Lower leg skin (tissue), 4 donors: ENCODE measurements at regions not wholly inside any gene's neighbourhood (a gene's known extent, or its start where the extent isn't known, plus 50 kb on each side); places are given as distances from the start of the nearest gene placed in this dataset.

Source experiments
- DNase-seq, 2 donors: peaks; one replicate each; pipeline ENCODE4 v3.0.0-alpha.2; 2019; ENCODE audit warnings: low spot score in 2 of 2
- H3K4me3 ChIP-seq: fragments of 200-600 bp; sonication (generic); 2 replicates; pipeline ENCODE4 v1.5.1; 2017; ENCODE audit warnings: mild to moderate bottlenecking, low read depth; ENCODE audit not compliant: poor library complexity, severe bottlenecking
- POLR2A ChIP-seq, 2 donors: fragments of 450-650 bp; IDR thresholded peaks; one replicate each; pipeline ENCODE4 v1.6.1; 2016 to 2017; ENCODE audit warnings: antibody characterized with exemption in 2 of 2, mild to moderate bottlenecking in 1 of 2, moderate library complexity in 1 of 2
- WGBS, 2 donors: methylation state at CpG; one replicate each; pipeline ENCODE4 v1.1.5; 2018; 5-methylcytosine and 5-hydroxymethylcytosine counted together
- intact Hi-C: fragments of 100-400 bp; cut with DNase I; formaldehyde crosslinking; loops from one replicate; pipeline ENCODE4 v1.15.0; 2023; ENCODE audit warnings: low total_unique reads
- TF ChIP-seq, protein P1 (sequence below), 3 donors: fragments of 450-650 bp; IDR thresholded peaks; one replicate each; pipeline ENCODE4 v1.5.1; 2016; ENCODE audit warnings: antibody characterized with exemption in 3 of 3, mild to moderate bottlenecking in 3 of 3, moderate library complexity in 2 of 3

DNA sequence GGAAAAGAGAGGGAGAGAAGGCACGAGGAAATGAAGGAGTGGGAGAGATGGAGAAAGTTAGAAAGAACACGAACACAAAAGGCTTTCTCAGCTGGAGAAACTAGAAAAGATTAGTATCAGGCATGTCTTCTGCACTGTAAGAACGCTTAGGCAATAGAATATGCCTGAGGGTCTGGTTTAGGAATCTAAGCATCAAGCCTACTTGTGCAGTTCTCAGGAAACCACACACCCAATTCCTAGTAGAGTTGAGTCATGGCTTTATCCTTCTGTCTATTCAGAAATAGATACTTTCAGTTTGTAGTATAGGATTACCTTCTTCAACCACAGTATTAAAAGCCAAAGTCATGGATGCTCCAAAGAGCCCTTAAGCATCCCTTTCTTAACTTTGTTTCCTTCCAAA is 969.4 kb downstream of the NTRK3 start:
- no peak for DNase-seq
- TF ChIP-seq POLR2A (IDR thresholded peaks at IDR 0.05), result no peak
- TF ChIP-seq, protein P1, sequence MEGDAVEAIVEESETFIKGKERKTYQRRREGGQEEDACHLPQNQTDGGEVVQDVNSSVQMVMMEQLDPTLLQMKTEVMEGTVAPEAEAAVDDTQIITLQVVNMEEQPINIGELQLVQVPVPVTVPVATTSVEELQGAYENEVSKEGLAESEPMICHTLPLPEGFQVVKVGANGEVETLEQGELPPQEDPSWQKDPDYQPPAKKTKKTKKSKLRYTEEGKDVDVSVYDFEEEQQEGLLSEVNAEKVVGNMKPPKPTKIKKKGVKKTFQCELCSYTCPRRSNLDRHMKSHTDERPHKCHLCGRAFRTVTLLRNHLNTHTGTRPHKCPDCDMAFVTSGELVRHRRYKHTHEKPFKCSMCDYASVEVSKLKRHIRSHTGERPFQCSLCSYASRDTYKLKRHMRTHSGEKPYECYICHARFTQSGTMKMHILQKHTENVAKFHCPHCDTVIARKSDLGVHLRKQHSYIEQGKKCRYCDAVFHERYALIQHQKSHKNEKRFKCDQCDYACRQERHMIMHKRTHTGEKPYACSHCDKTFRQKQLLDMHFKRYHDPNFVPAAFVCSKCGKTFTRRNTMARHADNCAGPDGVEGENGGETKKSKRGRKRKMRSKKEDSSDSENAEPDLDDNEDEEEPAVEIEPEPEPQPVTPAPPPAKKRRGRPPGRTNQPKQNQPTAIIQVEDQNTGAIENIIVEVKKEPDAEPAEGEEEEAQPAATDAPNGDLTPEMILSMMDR (IDR thresholded peaks at IDR 0.05), result no peak
- 33 to 47% methylated on average over 3 of the region's 3 CpGs for WGBS, 2 donors
- no peak overlapping the region for H3K4me3 ChIP-seq
- intact Hi-C loops, result no loop called here

DNA sequence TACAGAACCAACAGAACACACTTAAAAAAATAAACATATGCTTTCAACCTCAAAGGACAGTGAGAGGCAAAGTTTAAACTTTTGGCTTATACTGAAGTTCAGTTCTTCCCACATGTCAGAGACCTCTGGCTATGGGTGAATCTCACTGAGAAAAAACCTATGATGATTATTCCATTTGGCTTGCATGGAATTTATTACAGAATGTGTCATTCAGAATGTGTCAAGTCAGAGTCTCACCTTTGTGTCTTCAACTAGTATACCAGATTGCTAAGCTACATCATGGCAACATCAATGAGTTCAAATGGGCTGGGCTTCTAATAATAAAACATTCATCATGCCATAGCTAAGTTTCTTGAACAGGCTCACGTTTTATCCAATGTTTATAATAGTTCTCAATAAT is 987.0 kb downstream of the NTRK3 start:
- TF ChIP-seq, protein P1 (IDR thresholded peaks at IDR 0.05), result no peak
- TF ChIP-seq POLR2A (IDR thresholded peaks at IDR 0.05), result no peak
- H3K4me3 ChIP-seq, result no peak overlapping the region
- intact Hi-C loops, result no loop called here
- no peak for DNase-seq
- 31 to 60% methylated on average over 1 of the region's 1 CpG for WGBS, 2 donors

DNA sequence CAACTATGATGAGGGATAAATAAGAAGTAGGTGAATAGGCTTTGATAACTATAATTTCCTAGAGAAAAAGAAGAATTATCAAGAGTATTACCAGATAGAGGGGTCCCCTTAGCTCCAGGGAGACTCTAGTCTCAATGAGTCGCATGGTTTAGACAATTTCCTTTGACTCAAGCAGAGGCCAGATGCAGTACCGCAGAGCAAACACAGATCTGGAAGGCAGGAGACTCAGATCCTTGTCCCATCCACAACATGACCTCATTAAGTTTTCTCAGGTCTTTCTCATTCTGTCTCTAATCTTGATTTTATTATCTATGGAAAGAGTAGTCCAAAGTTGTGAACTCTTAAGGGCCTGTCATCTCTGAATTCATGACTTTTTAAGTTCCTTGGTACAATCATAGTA is 987.9 kb downstream of the NTRK3 start:
- no peak for DNase-seq
- no peak overlapping the region for H3K4me3 ChIP-seq
- TF ChIP-seq, protein P1 (IDR thresholded peaks at IDR 0.05), result no peak
- TF ChIP-seq POLR2A (IDR thresholded peaks at IDR 0.05), result no peak
- intact Hi-C loops, result no loop called here
- 77 to 87% methylated on average over 2 of the region's 2 CpGs for WGBS, 2 donors

DNA sequence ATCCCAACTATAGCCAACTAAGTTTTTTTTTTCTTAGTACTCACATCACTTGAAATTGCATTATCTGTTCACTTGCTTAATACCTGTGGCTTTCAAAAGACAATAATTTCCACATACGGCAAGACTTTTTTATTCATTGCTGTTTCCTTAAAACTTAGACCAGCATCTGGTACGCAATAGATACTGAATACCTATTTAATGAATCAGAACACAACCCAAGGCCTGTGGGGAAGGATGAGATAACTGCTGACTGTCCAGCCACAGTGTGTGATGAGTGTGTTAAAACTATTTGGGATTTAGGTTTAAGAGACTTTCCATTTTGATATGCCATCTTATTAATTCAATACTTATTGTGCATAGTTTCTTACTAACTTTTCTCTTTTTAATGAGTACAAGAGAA is 988.7 kb downstream of the NTRK3 start:
- intact Hi-C loops, result no loop called here
- 79 to 85% methylated on average over 2 of the region's 2 CpGs for WGBS, 2 donors
- TF ChIP-seq POLR2A (IDR thresholded peaks at IDR 0.05), result no peak
- TF ChIP-seq, protein P1 (IDR thresholded peaks at IDR 0.05), result no peak
- no peak overlapping the region for H3K4me3 ChIP-seq
- no peak for DNase-seq

DNA sequence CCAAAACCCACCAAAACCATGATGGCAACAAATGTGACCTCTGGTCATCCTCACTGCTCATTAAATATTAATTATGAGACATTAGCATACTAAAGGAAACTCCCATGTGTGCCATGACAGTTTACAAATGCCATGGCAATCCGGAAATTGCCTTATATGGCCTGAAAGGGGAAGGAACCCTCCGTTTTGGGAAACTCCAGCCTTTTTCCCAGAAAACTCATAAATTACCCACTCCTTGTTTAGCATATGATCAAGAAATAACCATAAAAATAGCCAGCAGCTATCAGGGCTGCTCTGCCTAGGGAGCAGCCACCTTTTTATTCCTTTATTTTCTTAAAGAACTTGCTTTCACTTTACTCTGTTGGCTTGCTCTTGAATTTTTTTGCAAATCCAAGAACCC is 992.7 kb downstream of the NTRK3 start:
- no peak for DNase-seq
- WGBS, 2 donors, result 41 to 46% methylated on average over 2 of the region's 2 CpGs
- TF ChIP-seq, protein P1 (IDR thresholded peaks at IDR 0.05), result no peak
- TF ChIP-seq POLR2A (IDR thresholded peaks at IDR 0.05), result no peak
- intact Hi-C loops, result no loop called here
- H3K4me3 ChIP-seq, result no peak overlapping the region

DNA sequence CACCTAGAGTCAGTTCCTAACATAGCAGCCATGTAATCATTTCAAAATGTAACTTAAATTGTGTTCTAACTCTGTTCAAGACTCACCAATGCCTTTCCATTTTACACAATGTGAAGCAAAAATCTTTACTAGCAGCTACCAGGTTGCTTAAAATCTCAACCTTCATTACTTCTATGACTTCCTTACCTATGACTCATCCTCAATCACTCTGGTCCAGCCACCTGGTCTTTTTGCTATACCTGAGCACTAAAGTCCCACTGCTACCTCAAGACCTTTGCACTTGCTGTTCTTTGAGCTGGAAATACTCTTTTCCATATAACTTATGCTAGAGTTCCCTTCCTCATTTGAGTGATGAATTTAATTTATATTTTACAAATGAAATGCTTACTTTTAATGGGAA is 993.2 kb downstream of the NTRK3 start:
- no peak overlapping the region for H3K4me3 ChIP-seq
- no peak for TF ChIP-seq POLR2A (IDR thresholded peaks at IDR 0.05)
- TF ChIP-seq, protein P1 (IDR thresholded peaks at IDR 0.05), result no peak
- DNase-seq, result no peak
- intact Hi-C loops, result no loop called here
